IPS DF 6.9 (cell line): ENCODE measurements at regions not wholly inside any gene's neighbourhood (a gene's known extent, or its start where the extent isn't known, plus 50 kb on each side); places are given as distances from the start of the nearest gene placed in this dataset.

Source experiments
- DNase-seq: peaks from one replicate; pipeline ENCODE4 v3.0.0-alpha.2; 2013; ENCODE audit warnings: low read depth, low spot score
- H3K27ac ChIP-seq: one replicate; pipeline ENCODE4 v1.5.1; 2013; ENCODE audit warnings: low read length, control low read depth
- H3K27me3 ChIP-seq: 2 replicates; pipeline ENCODE4 v1.6.1; 2013; ENCODE audit warnings: mild to moderate bottlenecking, low read length; ENCODE audit not compliant: control insufficient read depth, insufficient read depth
- H3K36me3 ChIP-seq: 2 replicates; pipeline ENCODE4 v1.6.1; 2013; ENCODE audit warnings: low read length; ENCODE audit not compliant: control insufficient read depth, insufficient read depth
- H3K4me1 ChIP-seq: 2 replicates; pipeline ENCODE4 v1.6.1; 2013; ENCODE audit warnings: low read length; ENCODE audit not compliant: control insufficient read depth, insufficient read depth
- H3K4me3 ChIP-seq: 2 replicates; pipeline ENCODE4 v1.5.1; 2013; ENCODE audit warnings: mild to moderate bottlenecking, low read length
- H3K9me3 ChIP-seq: 2 replicates; pipeline ENCODE4 v1.6.1; 2013; ENCODE audit warnings: low read length, inconsistent platforms; ENCODE audit not compliant: control insufficient read depth, insufficient read depth
- WGBS: extraction: QIAGEN DNeasy Blood & Tissue Kit; methylation state at CpG from one replicate; pipeline ENCODE4 v1.1.7; 2013; ENCODE audit warnings: mixed read lengths, missing lambda C conversion rate; ENCODE audit not compliant: insufficient read length, insufficient coverage; 5-methylcytosine and 5-hydroxymethylcytosine counted together

DNA sequence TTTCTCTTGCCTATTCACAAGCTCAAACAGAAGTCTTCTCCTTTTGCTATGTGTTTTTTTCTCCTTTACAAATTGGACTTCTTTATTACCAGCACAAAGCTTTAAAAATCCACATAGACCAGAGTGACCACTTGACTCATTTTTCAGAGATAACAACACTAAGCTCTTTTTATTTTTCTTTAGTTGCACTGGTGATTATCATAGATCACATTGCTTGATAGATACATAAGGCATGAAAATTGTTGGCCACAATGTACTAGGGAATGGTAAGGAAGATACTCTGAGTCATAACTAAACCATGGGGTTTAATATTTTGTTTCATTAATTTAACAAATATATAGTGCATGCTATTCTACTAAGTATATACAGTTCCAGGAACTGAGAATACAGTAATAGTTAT is 159.0 kb downstream of the GASK1B start:
- Histone ChIP-seq H3K4me3 (no peak overlapping the region), H3K9me3 (no peaks in the 10 kb centered on the region), H3K36me3 (no peaks in the 10 kb centered on the region)

DNA sequence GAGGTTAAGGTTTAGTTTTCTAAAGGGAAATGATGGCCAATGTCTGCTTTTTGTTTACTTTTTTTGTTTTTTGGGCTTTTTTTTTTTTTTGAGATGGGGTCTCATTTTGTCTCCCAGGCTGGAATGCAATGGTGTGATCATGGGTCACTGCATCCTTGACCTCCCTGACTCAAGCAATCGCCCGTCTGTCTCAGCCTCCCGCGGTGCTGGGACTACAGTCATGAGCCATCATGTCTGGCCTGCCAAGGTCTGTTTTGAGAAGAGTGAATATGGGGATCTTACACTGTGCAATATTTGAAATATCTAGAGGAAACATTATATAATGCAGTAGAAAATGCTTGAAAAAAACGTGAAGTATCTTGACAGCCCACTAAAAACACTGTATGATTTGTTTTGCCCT is 162.5 kb downstream of the GASK1B start:
- H3K27me3 ChIP-seq: no peaks in the 10 kb centered on the region
- no peaks in the 10 kb centered on the region for H3K36me3 ChIP-seq
- no peak overlapping the region for H3K27ac ChIP-seq
- H3K4me3 ChIP-seq: no peak overlapping the region
- DNase-seq: no peak
- H3K9me3 ChIP-seq: no peaks in the 10 kb centered on the region
- no peaks in the 10 kb centered on the region; the same call in 1 of the 2 replicates for H3K4me1 ChIP-seq
- no CpG with 5 or more reads among the region's 5 CpGs for WGBS

More for the DNA sequence above, 159.0 kb downstream of the GASK1B start:
- Histone ChIP-seq H3K27me3 (no peaks in the 10 kb centered on the region), H3K27ac (no peak overlapping the region), H3K4me1 (no peaks in the 10 kb centered on the region)
- DNase-seq: no peak

DNA sequence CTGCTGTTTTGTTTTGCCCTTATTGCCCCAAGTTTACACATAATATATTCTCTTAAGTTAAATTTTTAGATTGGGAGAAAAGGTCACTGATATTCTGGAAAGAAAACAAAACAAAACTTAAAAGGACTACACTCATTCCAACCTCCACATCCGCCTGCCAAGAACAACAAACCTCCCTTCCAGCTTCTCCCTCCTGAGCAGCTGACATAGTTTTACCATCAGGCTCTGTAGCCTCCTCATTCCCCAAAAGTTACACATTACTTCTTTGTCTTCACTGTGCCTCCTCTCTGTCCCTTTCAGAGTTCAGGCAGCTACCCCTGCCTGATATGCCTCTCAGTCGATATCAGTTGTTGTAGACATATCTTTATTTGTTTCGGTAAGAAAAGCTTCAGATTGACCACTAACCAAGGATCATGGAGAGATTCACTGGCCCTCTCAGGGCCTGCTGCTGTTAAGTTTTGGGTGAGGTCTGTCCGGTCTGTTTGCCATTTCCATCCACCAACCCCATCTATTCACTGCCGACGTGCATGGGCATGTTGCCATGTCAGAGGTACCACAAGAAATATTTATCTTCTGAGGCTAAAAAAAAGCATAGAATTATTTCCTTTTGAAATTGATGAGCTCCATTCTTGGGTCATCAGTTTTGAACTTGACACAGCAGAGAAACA is 164.1 kb downstream of the GASK1B start:
- no peaks in the 10 kb centered on the region for H3K9me3 ChIP-seq
- H3K4me3 ChIP-seq: no peak overlapping the region
- no CpG with 5 or more reads among the region's 6 CpGs for WGBS
- no peak for DNase-seq
- no peaks in the 10 kb centered on the region; the same call in 1 of the 2 replicates for H3K4me1 ChIP-seq
- H3K36me3 ChIP-seq: no peaks in the 10 kb centered on the region
- no peak overlapping the region for H3K27ac ChIP-seq
- no peaks in the 10 kb centered on the region for H3K27me3 ChIP-seq

DNA sequence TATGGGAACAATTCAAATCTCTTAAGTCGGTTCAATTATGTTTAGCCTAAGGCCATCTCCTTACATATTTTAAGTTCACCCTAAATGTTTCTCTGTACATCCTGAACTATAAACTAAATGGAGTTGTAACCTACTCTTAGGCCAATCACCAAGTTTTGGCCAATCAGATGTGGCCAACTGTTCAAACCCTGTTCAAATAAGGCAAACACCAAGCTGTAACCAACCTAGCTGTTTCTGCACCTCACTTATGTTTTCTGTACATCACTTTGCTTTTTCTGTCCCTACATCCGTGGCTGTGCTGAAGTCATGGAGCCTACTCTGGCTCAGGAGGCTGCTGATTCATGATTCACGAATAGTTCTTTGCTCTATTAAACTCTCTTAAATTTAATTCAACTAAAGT is 165.3 kb downstream of the GASK1B start:
- H3K4me1 ChIP-seq: no peaks in the 10 kb centered on the region; the same call in 1 of the 2 replicates
- DNase-seq: no peak
- no peaks in the 10 kb centered on the region for H3K9me3 ChIP-seq
- no peaks in the 10 kb centered on the region for H3K27me3 ChIP-seq
- H3K36me3 ChIP-seq: no peaks in the 10 kb centered on the region
- WGBS: no CpG with 5 or more reads among the region's 3 CpGs
- H3K4me3 ChIP-seq: no peak overlapping the region
- no peak overlapping the region for H3K27ac ChIP-seq

DNA sequence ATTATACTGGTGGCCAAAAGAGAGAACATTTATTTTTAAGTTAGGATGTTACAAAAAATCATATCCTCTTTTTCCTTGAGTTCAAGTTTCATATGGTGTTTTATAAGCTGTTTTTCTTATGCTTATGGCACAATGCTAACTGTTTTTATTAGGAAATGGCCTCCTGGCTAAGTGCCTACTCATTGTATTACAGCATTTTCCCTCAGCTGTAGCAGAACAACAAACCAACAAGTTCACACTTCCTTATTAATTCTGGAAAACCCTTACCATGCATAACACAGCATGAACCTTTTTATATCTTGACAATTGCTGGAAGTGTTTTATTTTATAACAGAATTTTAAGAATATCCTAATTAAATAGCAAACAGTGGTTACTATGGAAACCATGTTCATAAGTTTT is 165.8 kb downstream of the GASK1B start:
- H3K4me3 ChIP-seq: no peak overlapping the region
- DNase-seq: no peak

DNA sequence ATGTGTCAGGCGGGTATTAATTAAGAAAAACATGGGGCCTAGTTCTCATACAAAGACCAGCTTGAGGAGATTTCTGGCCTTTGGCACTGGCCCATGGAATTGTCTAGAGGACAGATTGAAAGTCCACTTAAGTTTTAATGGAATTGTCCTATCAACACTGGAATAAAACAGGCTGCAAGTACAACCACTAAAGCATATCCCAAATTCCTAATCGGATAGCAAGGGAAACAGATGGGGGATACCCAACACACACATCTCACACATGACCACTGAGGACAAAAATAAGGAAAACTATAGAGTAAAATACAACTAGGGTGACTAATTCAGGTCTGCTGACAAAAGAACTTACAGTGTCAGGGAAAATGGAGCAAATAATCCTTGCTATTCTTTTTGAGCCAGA is 167.8 kb downstream of the GASK1B start:
- Histone ChIP-seq H3K4me3 (no peak overlapping the region), H3K27me3 (no peaks in the 10 kb centered on the region), H3K36me3 (no peaks in the 10 kb centered on the region), H3K27ac (no peak overlapping the region), H3K9me3 (no peaks in the 10 kb centered on the region), H3K4me1 (no peaks in the 10 kb centered on the region; the same call in 1 of the 2 replicates)
- no peak for DNase-seq
- no CpG with 5 or more reads among the region's 2 CpGs for WGBS

More for the DNA sequence above, 165.8 kb downstream of the GASK1B start:
- H3K27ac ChIP-seq: no peak overlapping the region
- no peaks in the 10 kb centered on the region; the same call in 1 of the 2 replicates for H3K4me1 ChIP-seq
- no peaks in the 10 kb centered on the region for H3K27me3 ChIP-seq
- no peaks in the 10 kb centered on the region for H3K9me3 ChIP-seq
- H3K36me3 ChIP-seq: no peaks in the 10 kb centered on the region

DNA sequence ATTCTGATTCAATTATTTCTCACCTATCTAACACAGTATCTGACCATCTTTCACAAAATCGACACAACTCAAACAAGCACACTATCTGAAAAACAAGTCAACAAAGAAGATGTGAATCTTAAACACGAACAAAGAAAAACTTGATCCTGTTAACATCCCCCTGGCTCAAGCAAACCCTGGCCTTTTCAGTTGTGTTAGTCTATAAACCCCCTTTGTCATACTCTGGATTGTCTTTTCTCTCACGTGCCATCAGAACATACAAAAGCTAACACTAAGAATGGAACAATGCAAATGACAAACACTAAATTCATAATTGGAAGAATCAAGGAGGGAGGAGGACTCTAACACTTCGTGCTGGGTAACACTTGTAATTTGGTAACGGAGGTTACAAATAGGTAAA is 168.7 kb downstream of the GASK1B start:
- DNase-seq: no peak
- H3K4me3 ChIP-seq: no peak overlapping the region
- H3K9me3 ChIP-seq: no peaks in the 10 kb centered on the region
- H3K27ac ChIP-seq: no peak overlapping the region
- no peaks in the 10 kb centered on the region for H3K36me3 ChIP-seq
- H3K27me3 ChIP-seq: no peaks in the 10 kb centered on the region
- 100% methylated on average over 1 of the region's 5 CpGs for WGBS
- no peaks in the 10 kb centered on the region; the same call in 1 of the 2 replicates for H3K4me1 ChIP-seq

DNA sequence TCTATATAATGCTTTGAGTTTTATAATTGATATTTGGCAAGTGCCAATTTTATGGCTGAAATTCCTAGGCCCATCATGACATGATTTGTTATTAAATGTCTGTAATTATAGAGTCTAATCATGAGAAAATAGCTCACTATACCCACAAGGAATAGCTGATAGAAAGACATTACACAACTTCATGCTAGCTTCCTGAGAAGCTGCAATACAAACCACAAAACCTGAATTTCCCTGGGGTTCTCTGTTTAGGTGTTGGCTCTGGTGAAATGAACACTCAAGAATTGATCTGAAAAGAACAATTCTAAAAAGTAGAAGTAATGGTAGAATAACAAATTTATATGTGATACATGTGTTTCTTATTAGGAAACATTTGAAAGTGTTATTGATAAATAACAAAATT is 169.6 kb downstream of the GASK1B start:
- no peaks in the 10 kb centered on the region for H3K36me3 ChIP-seq
- no peaks in the 10 kb centered on the region for H3K9me3 ChIP-seq
- DNase-seq: no peak
- H3K27ac ChIP-seq: no peak overlapping the region
- no peaks in the 10 kb centered on the region for H3K27me3 ChIP-seq
- no peak overlapping the region for H3K4me3 ChIP-seq
- no peaks in the 10 kb centered on the region; the same call in 1 of the 2 replicates for H3K4me1 ChIP-seq

DNA sequence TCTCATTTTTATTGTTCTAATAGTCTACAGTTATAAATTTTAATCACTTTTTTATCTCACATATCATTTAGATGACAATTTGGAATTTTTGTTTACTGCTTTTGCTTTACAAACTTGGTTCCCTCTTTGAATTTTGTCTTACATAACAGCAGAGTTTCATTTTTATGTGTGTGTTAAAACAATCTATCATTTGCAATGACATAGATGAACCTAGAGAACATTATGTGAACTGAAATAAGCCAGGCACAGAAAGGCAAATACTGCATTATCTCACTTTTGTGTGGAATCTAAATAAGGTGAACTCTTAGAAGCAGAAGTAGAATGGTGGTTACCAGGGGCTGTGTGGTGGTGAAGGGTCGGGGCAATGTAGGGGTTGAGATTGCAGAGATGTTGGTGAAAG is 170.7 kb downstream of the GASK1B start:
- no peaks in the 10 kb centered on the region for H3K27me3 ChIP-seq
- H3K36me3 ChIP-seq: no peaks in the 10 kb centered on the region
- no peaks in the 10 kb centered on the region for H3K9me3 ChIP-seq
- no CpG with 5 or more reads among the region's 1 CpG for WGBS
- DNase-seq: no peak
- no peak overlapping the region for H3K27ac ChIP-seq
- no peaks in the 10 kb centered on the region for H3K4me1 ChIP-seq
- no peak overlapping the region for H3K4me3 ChIP-seq

DNA sequence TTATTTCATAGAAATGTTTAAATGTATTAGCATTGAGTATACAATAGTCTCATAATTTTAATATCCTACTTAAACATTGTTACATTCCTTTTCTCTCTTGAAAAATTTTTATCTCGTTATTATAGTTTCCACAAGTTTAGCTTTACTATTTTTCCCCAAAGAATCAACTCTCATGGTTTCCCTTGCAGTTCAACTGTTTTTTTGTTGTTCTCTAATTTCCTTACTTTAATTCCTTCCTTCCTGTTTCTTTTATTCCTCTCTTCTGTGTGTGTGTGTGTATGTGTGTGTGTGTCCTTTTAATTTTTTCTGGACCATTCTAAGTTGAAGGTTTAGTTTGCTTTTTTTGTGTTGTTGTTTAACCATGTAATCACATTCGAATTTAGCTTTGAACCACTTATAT is 171.1 kb downstream of the GASK1B start:
- WGBS: no CpG with 5 or more reads among the region's 2 CpGs
- H3K4me3 ChIP-seq: no peak overlapping the region
- no peaks in the 10 kb centered on the region for H3K36me3 ChIP-seq
- no peak overlapping the region for H3K27ac ChIP-seq
- H3K4me1 ChIP-seq: no peaks in the 10 kb centered on the region
- H3K27me3 ChIP-seq: no peaks in the 10 kb centered on the region
- H3K9me3 ChIP-seq: no peaks in the 10 kb centered on the region
- no peak for DNase-seq

DNA sequence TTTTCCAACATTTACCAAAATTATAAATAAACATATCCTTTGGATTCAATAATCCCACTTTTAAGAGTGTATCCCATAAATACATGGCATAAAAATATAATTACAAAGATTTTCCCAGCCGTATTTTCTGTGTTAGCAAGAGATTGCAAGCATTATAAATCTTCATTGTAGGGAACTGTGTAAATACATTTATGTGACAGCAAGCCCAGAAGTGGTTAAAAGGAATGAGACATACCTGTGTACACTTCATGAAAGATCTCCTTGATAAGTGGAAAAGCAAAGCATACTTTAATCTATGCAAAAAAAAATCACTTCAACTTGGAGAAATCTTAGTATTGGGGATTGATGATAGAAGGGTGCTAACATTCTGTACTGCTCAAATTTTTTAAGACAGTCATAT is 173.1 kb downstream of the GASK1B start:
- Histone ChIP-seq H3K27me3 (no peaks in the 10 kb centered on the region), H3K36me3 (no peaks in the 10 kb centered on the region), H3K4me3 (no peak overlapping the region), H3K4me1 (no peaks in the 10 kb centered on the region), H3K27ac (no peak overlapping the region), H3K9me3 (no peaks in the 10 kb centered on the region)
- WGBS: no CpG with 5 or more reads among the region's 1 CpG
- no peak for DNase-seq
